ENCODE measurements at regions not wholly inside any gene's neighbourhood (a gene's known extent, or its start where the extent isn't known, plus 50 kb on each side); places are given as distances from the start of the nearest gene placed in this dataset.

DNA sequence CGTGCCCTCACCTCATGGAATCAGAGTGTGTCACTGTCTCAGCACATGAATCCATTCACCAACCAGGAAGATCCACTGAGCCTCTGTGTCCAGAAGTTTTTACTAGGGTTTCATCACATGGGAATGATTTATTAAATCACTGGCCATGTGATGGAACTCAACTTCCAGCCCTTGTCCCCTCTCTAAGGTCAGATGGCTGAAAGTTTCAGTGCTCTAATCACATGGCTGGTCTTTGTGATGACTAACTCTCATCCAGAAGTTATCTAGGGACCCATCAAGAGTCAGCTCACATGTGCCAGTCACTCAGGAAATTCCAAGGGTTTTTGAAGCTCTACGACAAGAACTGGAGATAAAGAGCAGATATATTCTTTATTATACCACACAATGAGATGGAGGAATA is 140.5 kb upstream of the GYPC start:
- TF ChIP-seq EZH2 (optimal IDR thresholded peaks at IDR 0.05; ENCODE audit: low read depth, low read length) (no peak), EZH2phosphoT487 (IDR thresholded peaks at IDR 0.05; ENCODE audit: low read length) (no peak)
- TF ChIP-seq, protein P1, sequence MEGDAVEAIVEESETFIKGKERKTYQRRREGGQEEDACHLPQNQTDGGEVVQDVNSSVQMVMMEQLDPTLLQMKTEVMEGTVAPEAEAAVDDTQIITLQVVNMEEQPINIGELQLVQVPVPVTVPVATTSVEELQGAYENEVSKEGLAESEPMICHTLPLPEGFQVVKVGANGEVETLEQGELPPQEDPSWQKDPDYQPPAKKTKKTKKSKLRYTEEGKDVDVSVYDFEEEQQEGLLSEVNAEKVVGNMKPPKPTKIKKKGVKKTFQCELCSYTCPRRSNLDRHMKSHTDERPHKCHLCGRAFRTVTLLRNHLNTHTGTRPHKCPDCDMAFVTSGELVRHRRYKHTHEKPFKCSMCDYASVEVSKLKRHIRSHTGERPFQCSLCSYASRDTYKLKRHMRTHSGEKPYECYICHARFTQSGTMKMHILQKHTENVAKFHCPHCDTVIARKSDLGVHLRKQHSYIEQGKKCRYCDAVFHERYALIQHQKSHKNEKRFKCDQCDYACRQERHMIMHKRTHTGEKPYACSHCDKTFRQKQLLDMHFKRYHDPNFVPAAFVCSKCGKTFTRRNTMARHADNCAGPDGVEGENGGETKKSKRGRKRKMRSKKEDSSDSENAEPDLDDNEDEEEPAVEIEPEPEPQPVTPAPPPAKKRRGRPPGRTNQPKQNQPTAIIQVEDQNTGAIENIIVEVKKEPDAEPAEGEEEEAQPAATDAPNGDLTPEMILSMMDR (IDR thresholded peaks at IDR 0.05; ENCODE audit: low read length) = no peak
